H1 (cell line): ENCODE measurements at regions not wholly inside any gene's neighbourhood (a gene's known extent, or its start where the extent isn't known, plus 50 kb on each side); places are given as distances from the start of the nearest gene placed in this dataset.

Source experiments
- ATF2 ChIP-seq: IDR thresholded peaks from 2 replicates; pipeline ENCODE4 v1.6.1; 2012; ENCODE audit warnings: low read length, inconsistent platforms
- CHD7 ChIP-seq: fragments of 300-600 bp; sonication (generic); IDR thresholded peaks from 2 replicates; pipeline ENCODE4 v1.7.1; 2012; ENCODE audit warnings: low read length, moderate library complexity, mild to moderate bottlenecking, inconsistent platforms; ENCODE audit not compliant: insufficient replicate concordance
- CTBP2 ChIP-seq: IDR thresholded peaks from 2 replicates; pipeline ENCODE4 v1.7.0; 2011; ENCODE audit warnings: borderline replicate concordance, mild to moderate bottlenecking, moderate library complexity, mixed read lengths, low read length; ENCODE audit not compliant: insufficient read depth, insufficient read length
- EZH2 ChIP-seq: fragments of 200-600 bp; sonication (generic); IDR thresholded peaks from 2 replicates; pipeline ENCODE4 v1.7.1; 2012; ENCODE audit warnings: low read depth, mild to moderate bottlenecking, moderate library complexity, low read length, inconsistent platforms; ENCODE audit not compliant: severe bottlenecking
- MAFK ChIP-seq: IDR thresholded peaks from 2 replicates; pipeline ENCODE4 v1.6.1; 2012; ENCODE audit warnings: low read depth, mild to moderate bottlenecking, improper control_type of control experiment, low read length
- NANOG ChIP-seq: IDR thresholded peaks from 2 replicates; pipeline ENCODE4 v1.6.1; 2011; ENCODE audit warnings: low read length, low read depth, mild to moderate bottlenecking, inconsistent platforms; ENCODE audit not compliant: insufficient read depth, poor library complexity, severe bottlenecking
- POU5F1 ChIP-seq: IDR thresholded peaks from 2 replicates; pipeline ENCODE4 v1.6.1; 2011; ENCODE audit warnings: low read depth, mild to moderate bottlenecking, low read length, moderate library complexity
- SIX5 ChIP-seq: IDR thresholded peaks from 2 replicates; pipeline ENCODE4 v1.6.1; 2011; ENCODE audit warnings: mild to moderate bottlenecking, low read depth, low read length
- TCF12 ChIP-seq: IDR thresholded peaks from 2 replicates; pipeline ENCODE4 v1.6.1; 2011; ENCODE audit warnings: low read depth, mild to moderate bottlenecking, low read length

DNA sequence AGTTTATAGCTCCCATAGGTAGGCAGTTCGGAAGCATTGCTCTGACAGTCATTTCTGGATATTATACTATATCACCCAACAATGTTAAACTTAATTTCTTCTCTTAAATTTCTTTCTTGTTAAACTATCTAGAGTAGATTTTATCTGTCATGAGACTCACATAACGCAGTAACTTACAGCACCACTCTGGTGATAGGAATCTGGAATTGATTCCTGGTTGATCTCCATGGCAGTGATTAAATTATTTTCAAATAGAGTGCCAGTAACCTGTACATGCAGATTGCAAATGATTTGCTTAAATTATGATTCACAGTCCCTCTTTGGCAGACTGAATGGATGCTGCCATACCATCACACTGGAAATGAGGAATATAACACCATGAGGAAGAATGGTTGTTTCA lies 722.1 kb downstream of the DACH1 start (continued):
- TF ChIP-seq CHD7 = no peak
- no peak for TF ChIP-seq TCF12
- no peak for TF ChIP-seq EZH2
- TF ChIP-seq POU5F1 = no peak
- no peak for TF ChIP-seq MAFK
- no peak for TF ChIP-seq NANOG
- TF ChIP-seq SIX5 = no peak
- TF ChIP-seq CTBP2 = no peak
- TF ChIP-seq ATF2 = no peak
